OCI-LY3 (cell line): ENCODE measurements at regions not wholly inside any gene's neighbourhood (a gene's known extent, or its start where the extent isn't known, plus 50 kb on each side); places are given as distances from the start of the nearest gene placed in this dataset.

Experiments
- H2AFZ ChIP-seq: fragments of 200-600, 300-600 bp; shearing (Covaris generic); 2 replicates; pipeline ENCODE4 v1.6.0; 2014; ENCODE audit warnings: antibody characterized with exemption, low read depth, low read length
- H3K27ac ChIP-seq: fragments of 200-600, 300-600 bp; sonication (generic); 2 replicates; pipeline ENCODE4 v1.5.1; 2014; ENCODE audit warnings: mild to moderate bottlenecking, low read length, moderate library complexity, mixed read lengths
- H3K27me3 ChIP-seq: fragments of 200-600, 300-600 bp; sonication (generic); 2 replicates; pipeline ENCODE4 v1.6.1; 2014; ENCODE audit warnings: low read depth, low read length, mixed read lengths
- H3K36me3 ChIP-seq: fragments of 200-600, 300-600 bp; sonication (generic); replicated peaks from 2 replicates; pipeline ENCODE3; 2014; ENCODE audit warnings: low read depth, low read length, mixed read lengths
- H3K4me1 ChIP-seq: fragments of 300-600, 200-600 bp; sonication (generic); 2 replicates; pipeline ENCODE4 v1.6.1; 2014; ENCODE audit warnings: low read length, mixed read lengths
- H3K4me2 ChIP-seq: fragments of 200-600, 300-600 bp; sonication (generic); 2 replicates; pipeline ENCODE4 v1.6.1; 2014; ENCODE audit warnings: low read length, mixed read lengths
- H3K4me3 ChIP-seq: fragments of 300-600, 200-600 bp; sonication (generic); 2 replicates; pipeline ENCODE4 v1.5.1; 2014; ENCODE audit warnings: antibody characterized with exemption, mild to moderate bottlenecking, low read length, moderate library complexity
- H3K79me2 ChIP-seq: fragments of 300-600, 200-600 bp; shearing (Covaris generic); 2 replicates; pipeline ENCODE4 v1.6.1; 2014; ENCODE audit warnings: mild to moderate bottlenecking, low read length, mixed read lengths
- H3K9ac ChIP-seq: fragments of 300-600, 200-600 bp; shearing (Covaris generic); 2 replicates; pipeline ENCODE4 v1.6.0; 2014; ENCODE audit warnings: mild to moderate bottlenecking, low read length, moderate library complexity
- H3K9me3 ChIP-seq: fragments of 200-600, 300-600 bp; shearing (Covaris generic); 2 replicates; pipeline ENCODE4 v1.6.1; 2014; ENCODE audit warnings: low read length, mixed read lengths; ENCODE audit not compliant: insufficient read depth
- H4K20me1 ChIP-seq: fragments of 200-600, 300-600 bp; sonication (generic); 2 replicates; pipeline ENCODE4 v1.6.1; 2016; ENCODE audit warnings: low read length, mixed read lengths; ENCODE audit not compliant: insufficient read depth
- EZH2phosphoT487 ChIP-seq: fragments of 200-600 bp; shearing (Covaris generic); IDR thresholded peaks from 2 replicates; pipeline ENCODE4 v1.6.1; 2018; ENCODE audit warnings: antibody characterized with exemption, mixed run types, low read depth
- TF ChIP-seq, protein P1 (sequence below): fragments of 200-600, 300-600 bp; sonication (generic); IDR thresholded peaks from 2 replicates; pipeline ENCODE4 v1.5.1; 2014; ENCODE audit warnings: antibody characterized with exemption, low read length, low read depth

- no peaks in the 10 kb centered on the region for H3K79me2 ChIP-seq
- H4K20me1 ChIP-seq: peaks cover 33% of the 10 kb centered on the region
- peak overlapping the region; percentile 89 for H3K4me2 ChIP-seq
- H3K27me3 ChIP-seq: peaks cover 92% of the 10 kb centered on the region
- H3K9ac ChIP-seq: no peak overlapping the region
- no peak overlapping the region for H2AFZ ChIP-seq
- no peaks in the 10 kb centered on the region for H3K36me3 ChIP-seq
- no peaks in the 10 kb centered on the region for H3K9me3 ChIP-seq
- TF ChIP-seq, protein P1, sequence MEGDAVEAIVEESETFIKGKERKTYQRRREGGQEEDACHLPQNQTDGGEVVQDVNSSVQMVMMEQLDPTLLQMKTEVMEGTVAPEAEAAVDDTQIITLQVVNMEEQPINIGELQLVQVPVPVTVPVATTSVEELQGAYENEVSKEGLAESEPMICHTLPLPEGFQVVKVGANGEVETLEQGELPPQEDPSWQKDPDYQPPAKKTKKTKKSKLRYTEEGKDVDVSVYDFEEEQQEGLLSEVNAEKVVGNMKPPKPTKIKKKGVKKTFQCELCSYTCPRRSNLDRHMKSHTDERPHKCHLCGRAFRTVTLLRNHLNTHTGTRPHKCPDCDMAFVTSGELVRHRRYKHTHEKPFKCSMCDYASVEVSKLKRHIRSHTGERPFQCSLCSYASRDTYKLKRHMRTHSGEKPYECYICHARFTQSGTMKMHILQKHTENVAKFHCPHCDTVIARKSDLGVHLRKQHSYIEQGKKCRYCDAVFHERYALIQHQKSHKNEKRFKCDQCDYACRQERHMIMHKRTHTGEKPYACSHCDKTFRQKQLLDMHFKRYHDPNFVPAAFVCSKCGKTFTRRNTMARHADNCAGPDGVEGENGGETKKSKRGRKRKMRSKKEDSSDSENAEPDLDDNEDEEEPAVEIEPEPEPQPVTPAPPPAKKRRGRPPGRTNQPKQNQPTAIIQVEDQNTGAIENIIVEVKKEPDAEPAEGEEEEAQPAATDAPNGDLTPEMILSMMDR: no peak
- TF ChIP-seq EZH2phosphoT487: no peak
- H3K4me3 ChIP-seq: peak overlapping the region; percentile 70
- H3K27ac ChIP-seq: no peak overlapping the region
- peaks cover 14% of the 10 kb centered on the region for H3K4me1 ChIP-seq
These were observed 504.2 kb upstream of the PROK2 start for GRCh38 chr3:72288955-72289691.

GRCh38 chr3:72287956-72288355 lies 503.0 kb upstream of the PROK2 start:
- Histone ChIP-seq H2AFZ (no peak overlapping the region), H3K4me2 (no peak overlapping the region), H3K79me2 (no peaks in the 10 kb centered on the region), H3K9me3 (peaks cover 3% of the 10 kb centered on the region; the same call in 1 of the 2 replicates), H4K20me1 (peaks cover 33% of the 10 kb centered on the region), H3K27ac (no peak overlapping the region), H3K36me3 (no peaks in the 10 kb centered on the region), H3K9ac (no peak overlapping the region), H3K27me3 (peaks cover 92% of the 10 kb centered on the region), H3K4me1 (peaks cover 14% of the 10 kb centered on the region), H3K4me3 (no peak overlapping the region)
- no peak for TF ChIP-seq EZH2phosphoT487
- TF ChIP-seq, protein P1: no peak

GRCh38 chr3:72285502-72285901 lies 500.6 kb upstream of the PROK2 start:
- H3K9ac ChIP-seq: no peak overlapping the region
- H3K4me2 ChIP-seq: no peak overlapping the region
- H3K36me3 ChIP-seq: no peaks in the 10 kb centered on the region
- H2AFZ ChIP-seq: no peak overlapping the region
- TF ChIP-seq, protein P1: no peak
- TF ChIP-seq EZH2phosphoT487: no peak
- peaks cover 19% of the 10 kb centered on the region for H3K4me1 ChIP-seq
- no peaks in the 10 kb centered on the region for H3K79me2 ChIP-seq
- no peak overlapping the region for H3K27ac ChIP-seq
- H4K20me1 ChIP-seq: peaks cover 36% of the 10 kb centered on the region
- peaks cover 6% of the 10 kb centered on the region; the same call in 1 of the 2 replicates for H3K9me3 ChIP-seq
- H3K4me3 ChIP-seq: no peak overlapping the region
- H3K27me3 ChIP-seq: peaks cover 98% of the 10 kb centered on the region

GRCh38 chr3:72284471-72284870 lies 499.5 kb upstream of the PROK2 start:
- Histone ChIP-seq H3K27me3 (peaks cover 93% of the 10 kb centered on the region), H3K9ac (no peak overlapping the region), H3K4me1 (peaks cover 13% of the 10 kb centered on the region), H3K4me3 (no peak overlapping the region), H3K9me3 (peaks cover 6% of the 10 kb centered on the region; the same call in 1 of the 2 replicates), H3K79me2 (no peaks in the 10 kb centered on the region), H2AFZ (no peak overlapping the region), H4K20me1 (peaks cover 31% of the 10 kb centered on the region), H3K4me2 (no peak overlapping the region), H3K36me3 (no peaks in the 10 kb centered on the region), H3K27ac (no peak overlapping the region)
- TF ChIP-seq, protein P1: no peak
- TF ChIP-seq EZH2phosphoT487: no peak
